ENCODE measurements at regions not wholly inside any gene's neighbourhood (a gene's known extent, or its start where the extent isn't known, plus 50 kb on each side); places are given as distances from the start of the nearest gene placed in this dataset.

- no peaks in the 10 kb centered on the region for H3K27me3 Mint-ChIP-seq (ENCODE audit: unreplicated experiment)
- no peak overlapping the region for H3K4me3 Mint-ChIP-seq (ENCODE audit: unreplicated experiment)
- no peaks in the 10 kb centered on the region for H3K9me3 Mint-ChIP-seq (ENCODE audit: unreplicated experiment)
- H3K36me3 Mint-ChIP-seq (ENCODE audit: unreplicated experiment) = no peaks in the 10 kb centered on the region
- H3K4me1 Mint-ChIP-seq (ENCODE audit: low read depth, unreplicated experiment) = peaks cover 12% of the 10 kb centered on the region
- no peak overlapping the region for H3K27ac Mint-ChIP-seq (ENCODE audit: unreplicated experiment)
- no peak for DNase-seq
- no peak for TF ChIP-seq CTCF (IDR thresholded peaks at IDR 0.05; ENCODE audit: partially characterized antibody, unreplicated experiment)
These were observed 156.0 kb downstream of the GLUL start for GRCh38 chr1:182235604-182235951.

DNA sequence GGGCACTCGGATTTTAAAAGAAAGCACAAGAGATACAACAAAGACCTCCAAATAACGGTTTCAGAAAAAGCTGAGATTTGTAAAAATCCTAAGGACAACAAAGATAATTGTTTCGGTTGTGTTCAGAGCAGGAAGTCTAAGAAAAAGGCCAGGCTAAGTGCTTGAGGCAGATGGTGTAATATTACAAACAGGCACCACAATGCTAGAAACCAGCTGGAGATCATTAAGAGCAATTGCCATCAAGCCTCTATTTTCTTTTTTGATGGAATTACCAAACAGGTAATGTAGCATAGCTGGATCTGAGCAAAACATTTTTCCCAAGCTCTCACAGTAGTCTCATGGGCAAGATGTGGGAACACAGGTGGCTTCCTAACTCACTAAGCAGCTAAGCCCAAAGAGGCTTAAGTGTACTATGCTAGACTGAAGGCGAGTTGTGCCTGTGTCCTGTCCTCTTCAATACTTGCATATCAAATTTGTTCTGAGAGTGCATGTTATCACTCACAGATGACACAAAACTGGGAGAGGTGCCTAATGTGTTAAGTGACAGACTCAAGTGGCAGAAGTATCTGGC, 161.6 kb downstream of the GLUL start:
- H3K4me3 Mint-ChIP-seq (ENCODE audit: unreplicated experiment) = no peak overlapping the region
- no peak for DNase-seq
- no peak for TF ChIP-seq CTCF (IDR thresholded peaks at IDR 0.05; ENCODE audit: partially characterized antibody, unreplicated experiment)
- no peaks in the 10 kb centered on the region for H3K36me3 Mint-ChIP-seq (ENCODE audit: unreplicated experiment)
- H3K9me3 Mint-ChIP-seq (ENCODE audit: unreplicated experiment) = no peaks in the 10 kb centered on the region
- H3K27ac Mint-ChIP-seq (ENCODE audit: unreplicated experiment) = peak overlapping the region; percentile 67
- H3K4me1 Mint-ChIP-seq (ENCODE audit: low read depth, unreplicated experiment) = peaks cover 7% of the 10 kb centered on the region
- no peaks in the 10 kb centered on the region for H3K27me3 Mint-ChIP-seq (ENCODE audit: unreplicated experiment)

GRCh38 chr1:182229451-182229850, 162.1 kb downstream of the GLUL start:
- Mint-ChIP-seq H3K4me1 (ENCODE audit: low read depth, unreplicated experiment) (peaks cover 7% of the 10 kb centered on the region), H3K27me3 (ENCODE audit: unreplicated experiment) (no peaks in the 10 kb centered on the region), H3K9me3 (ENCODE audit: unreplicated experiment) (no peaks in the 10 kb centered on the region), H3K36me3 (ENCODE audit: unreplicated experiment) (no peaks in the 10 kb centered on the region), H3K4me3 (ENCODE audit: unreplicated experiment) (no peak overlapping the region), H3K27ac (ENCODE audit: unreplicated experiment) (no peak overlapping the region)
- no peak for TF ChIP-seq CTCF (IDR thresholded peaks at IDR 0.05; ENCODE audit: partially characterized antibody, unreplicated experiment)
- no peak for DNase-seq

GRCh38 chr1:182227864-182228547, 163.6 kb downstream of the GLUL start:
- H3K4me1 Mint-ChIP-seq (ENCODE audit: low read depth, unreplicated experiment) = peaks cover 7% of the 10 kb centered on the region

More at GRCh38 chr1:182227864-182228547, 163.6 kb downstream of the GLUL start:
- no peak for TF ChIP-seq CTCF (IDR thresholded peaks at IDR 0.05; ENCODE audit: partially characterized antibody, unreplicated experiment)
- H3K9me3 Mint-ChIP-seq (ENCODE audit: unreplicated experiment) = no peaks in the 10 kb centered on the region
- no peak overlapping the region for H3K4me3 Mint-ChIP-seq (ENCODE audit: unreplicated experiment)
- no peaks in the 10 kb centered on the region for H3K27me3 Mint-ChIP-seq (ENCODE audit: unreplicated experiment)
- DNase-seq = no peak
- H3K36me3 Mint-ChIP-seq (ENCODE audit: unreplicated experiment) = no peaks in the 10 kb centered on the region
- no peak overlapping the region for H3K27ac Mint-ChIP-seq (ENCODE audit: unreplicated experiment)

Data from glutamatergic neuron (in vitro differentiated cells).